Esophagus mucosa (tissue), 1 donor: ENCODE measurements at regions not wholly inside any gene's neighbourhood (a gene's known extent, or its start where the extent isn't known, plus 50 kb on each side); places are given as distances from the start of the nearest gene placed in this dataset.

Source experiments
- ATAC-seq: fragments of 200-7000 bp; cut with Tn5 transposase; one replicate; pipeline ENCODE4 v1.9.1; 2020
- donor health status: DM: yes; HTN: yes; CAD: no.

DNA sequence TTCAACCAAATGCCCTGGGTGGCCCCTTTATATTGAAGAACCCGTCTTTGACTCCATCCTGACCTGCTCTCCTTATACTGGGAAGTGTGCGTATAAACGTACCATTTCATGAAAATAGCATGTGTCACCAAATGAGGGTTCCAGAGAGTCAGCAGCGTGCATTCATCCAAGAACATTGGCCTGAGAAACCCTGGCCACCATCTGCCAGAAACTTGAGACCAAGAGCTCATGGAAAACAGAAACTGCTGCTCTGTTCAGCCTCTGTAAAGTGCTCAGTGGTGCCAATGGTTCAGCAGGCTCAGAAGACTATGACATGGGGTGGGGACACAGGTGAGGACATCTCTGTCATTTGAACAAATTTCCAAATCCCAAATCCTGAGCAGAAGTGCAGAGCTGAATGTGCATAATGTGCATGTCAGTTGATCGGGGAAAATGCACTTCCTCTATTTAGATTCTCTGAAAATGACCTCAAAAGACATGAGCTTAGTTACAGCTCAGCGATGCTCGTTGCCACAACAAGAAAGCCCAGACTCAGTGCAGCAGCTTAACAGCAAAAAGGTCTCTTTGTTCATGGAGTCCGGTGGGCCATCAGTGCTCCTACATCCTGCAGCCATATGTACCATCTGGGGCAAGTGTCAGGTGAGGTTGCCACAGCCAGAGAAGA lies 176.1 kb downstream of the ATPSCKMT start:
- ATAC-seq, result no peak

- no peak for ATAC-seq
Observed at GRCh38 chr5:10069637-10070313, 179.9 kb downstream of the ATPSCKMT start.

GRCh38 chr5:10065428-10066000 lies 184.2 kb downstream of the ATPSCKMT start:
- no peak for ATAC-seq

GRCh38 chr5:10064546-10065195 lies 185.0 kb downstream of the ATPSCKMT start:
- no peak for ATAC-seq

DNA sequence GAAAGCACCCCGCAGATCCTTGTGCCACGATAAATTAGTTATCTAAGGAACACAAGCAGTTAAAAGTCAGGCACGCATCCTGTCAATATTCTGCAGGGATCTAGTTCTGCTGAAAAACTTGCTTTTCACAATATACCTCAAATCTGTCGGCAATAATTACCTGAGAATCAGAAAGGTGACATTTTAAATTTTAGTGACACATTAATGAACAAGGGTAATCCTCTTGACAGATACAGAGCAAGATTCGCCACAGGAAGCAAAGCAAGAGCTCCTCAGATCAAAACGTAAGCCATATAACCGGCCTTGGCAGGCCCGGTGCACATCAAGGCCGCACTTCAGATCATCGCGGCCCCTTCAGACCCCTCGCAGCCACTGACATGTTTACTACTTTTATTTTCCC lies 185.7 kb downstream of the ATPSCKMT start:
- ATAC-seq, result no peak

- ATAC-seq, result no peak
Observed at GRCh38 chr5:10059980-10060379, 189.7 kb downstream of the ATPSCKMT start.

- ATAC-seq, result no peak
Observed at GRCh38 chr5:10059556-10059955, 190.1 kb downstream of the ATPSCKMT start.

DNA sequence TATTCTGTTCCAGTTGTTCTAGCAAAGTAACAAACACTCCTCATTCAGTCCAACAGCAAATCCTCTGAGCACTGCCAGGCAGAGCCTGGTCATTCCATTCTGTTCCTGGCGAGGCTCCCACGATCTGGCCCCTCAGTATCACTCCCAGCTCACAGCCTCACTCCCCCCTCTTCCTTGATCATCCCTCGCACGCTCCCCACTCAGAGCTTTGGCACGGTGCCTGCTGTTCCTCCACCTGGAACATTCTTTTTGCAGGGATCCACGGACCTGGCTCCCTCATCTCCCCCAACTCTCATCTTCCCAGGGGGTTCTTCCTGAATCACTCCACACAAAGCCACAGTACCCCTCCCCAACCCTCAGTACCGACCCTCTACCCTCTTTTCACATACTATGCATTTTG lies 192.3 kb downstream of the ATPSCKMT start:
- ATAC-seq, result no peak

DNA sequence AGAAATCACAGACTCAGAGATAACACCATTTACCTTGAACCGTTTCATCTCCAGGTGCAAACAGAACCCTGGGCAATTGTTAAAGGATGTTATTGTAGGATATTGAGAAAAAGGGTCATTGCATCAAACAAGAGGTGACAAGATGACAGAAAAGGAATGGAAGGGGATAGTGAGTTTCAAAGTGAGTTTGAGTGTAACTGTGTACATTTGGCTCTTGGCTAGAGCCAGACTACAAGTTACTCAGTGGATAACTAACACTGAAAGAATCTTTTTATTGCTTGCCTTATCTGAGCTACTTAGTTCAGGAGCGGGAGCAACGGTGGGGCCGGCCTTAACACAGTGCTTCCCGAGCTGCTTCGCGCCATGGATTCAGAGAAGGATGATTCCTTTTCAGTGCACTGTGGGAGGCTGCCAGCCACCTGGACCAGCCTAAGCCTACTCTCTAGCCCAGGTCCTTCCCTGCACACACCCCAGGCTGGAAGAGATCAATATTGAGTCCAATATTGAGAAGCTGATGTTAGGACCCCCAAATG lies 193.4 kb downstream of the ATPSCKMT start:
- no peak for ATAC-seq

GRCh38 chr5:10049858-10050455 lies 199.7 kb downstream of the ATPSCKMT start:
- ATAC-seq, result no peak

- ATAC-seq, result no peak
Observed at GRCh38 chr5:10046676-10047075, 203.0 kb downstream of the ATPSCKMT start.

- ATAC-seq, result no peak
Observed at GRCh38 chr5:10045376-10045775, 204.3 kb downstream of the ATPSCKMT start.

DNA sequence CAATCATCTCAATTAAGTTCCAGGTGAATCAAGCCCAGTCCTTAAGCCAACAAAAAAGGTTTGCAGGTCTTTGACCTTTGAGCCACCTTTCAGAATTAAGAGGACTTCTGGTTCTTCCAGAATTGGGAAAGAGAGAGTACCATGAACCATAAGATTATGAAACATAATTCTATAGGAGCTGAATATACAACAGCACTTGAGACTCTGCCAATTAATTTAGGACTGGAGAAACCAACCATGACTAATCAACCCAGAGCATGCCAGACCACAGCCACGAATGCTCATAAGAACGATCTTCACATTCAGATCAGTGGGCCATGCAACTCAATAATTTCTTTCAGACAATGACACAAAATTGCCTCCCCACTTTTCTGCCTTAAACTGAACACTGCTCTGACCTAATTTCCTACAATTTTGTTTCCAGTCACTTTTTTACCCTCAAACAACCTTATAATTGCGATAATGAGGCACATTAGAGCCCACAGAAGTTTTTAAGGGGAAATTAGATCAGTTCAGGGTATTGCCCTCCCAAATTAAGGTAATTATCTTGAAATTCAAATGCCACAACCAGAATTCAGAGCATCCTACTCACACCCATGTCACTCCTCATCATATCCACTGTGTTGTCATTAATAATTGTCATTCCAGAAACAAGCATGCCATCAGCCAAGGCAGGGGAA lies 213.4 kb downstream of the ATPSCKMT start:
- ATAC-seq, result peak; percentile 28

GRCh38 chr5:10034001-10034400 lies 215.7 kb downstream of the ATPSCKMT start:
- ATAC-seq, result no peak

DNA sequence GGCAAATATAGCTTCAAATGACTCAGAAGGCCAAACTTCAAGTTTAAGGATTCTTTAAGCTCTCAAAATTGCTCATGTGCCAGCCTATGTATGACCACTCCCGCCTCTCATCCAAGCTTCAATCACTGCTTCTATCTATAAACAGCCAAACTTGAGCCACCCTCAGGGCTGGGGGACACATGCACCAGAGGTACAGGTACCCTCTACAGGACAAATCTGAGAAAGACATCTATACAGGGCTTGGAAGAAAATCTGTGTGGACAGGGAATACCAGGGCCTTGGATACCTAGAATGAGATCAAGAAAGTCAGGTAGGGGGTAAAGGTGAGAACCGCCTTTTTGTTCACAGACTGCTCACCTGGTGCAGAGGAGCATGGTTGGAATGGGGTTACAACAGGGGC lies 217.9 kb downstream of the ATPSCKMT start:
- ATAC-seq, result no peak

DNA sequence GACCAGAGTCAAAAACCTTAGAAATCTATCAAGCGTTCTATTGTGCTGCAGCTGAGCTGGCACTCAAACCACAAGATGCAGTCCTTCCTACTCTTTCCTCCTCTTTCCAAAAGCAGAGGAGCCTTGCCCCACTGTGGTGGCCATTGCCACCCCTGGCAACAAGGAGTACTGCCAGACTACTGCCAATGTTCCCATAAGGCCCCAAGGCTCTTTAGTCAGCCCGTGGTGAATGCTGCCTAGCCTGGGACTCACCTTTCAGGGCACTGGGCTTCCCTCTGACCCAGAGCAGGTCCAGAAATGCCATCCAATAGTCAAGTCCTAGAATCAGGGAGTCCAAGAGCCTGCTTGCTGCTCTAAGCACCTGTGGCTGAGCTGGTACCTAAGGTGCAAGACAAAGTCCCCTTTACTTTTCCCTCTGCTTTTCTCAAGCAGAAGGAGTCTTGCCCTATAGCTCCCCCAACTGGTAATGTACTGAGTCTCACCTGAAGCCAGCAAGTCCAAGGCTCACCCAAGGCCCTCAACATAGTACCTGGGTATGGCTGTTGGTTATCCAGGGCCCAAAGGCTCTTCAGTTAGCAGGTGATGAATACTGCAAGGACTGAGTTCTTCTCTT lies 219.4 kb downstream of the ATPSCKMT start:
- ATAC-seq, result no peak

GRCh38 chr5:10023494-10023893 lies 226.2 kb downstream of the ATPSCKMT start:
- ATAC-seq, result no peak

- ATAC-seq, result no peak
Observed at GRCh38 chr5:10021248-10021647, 228.4 kb downstream of the ATPSCKMT start.

GRCh38 chr5:10019236-10019635 lies 230.5 kb downstream of the ATPSCKMT start:
- no peak for ATAC-seq

DNA sequence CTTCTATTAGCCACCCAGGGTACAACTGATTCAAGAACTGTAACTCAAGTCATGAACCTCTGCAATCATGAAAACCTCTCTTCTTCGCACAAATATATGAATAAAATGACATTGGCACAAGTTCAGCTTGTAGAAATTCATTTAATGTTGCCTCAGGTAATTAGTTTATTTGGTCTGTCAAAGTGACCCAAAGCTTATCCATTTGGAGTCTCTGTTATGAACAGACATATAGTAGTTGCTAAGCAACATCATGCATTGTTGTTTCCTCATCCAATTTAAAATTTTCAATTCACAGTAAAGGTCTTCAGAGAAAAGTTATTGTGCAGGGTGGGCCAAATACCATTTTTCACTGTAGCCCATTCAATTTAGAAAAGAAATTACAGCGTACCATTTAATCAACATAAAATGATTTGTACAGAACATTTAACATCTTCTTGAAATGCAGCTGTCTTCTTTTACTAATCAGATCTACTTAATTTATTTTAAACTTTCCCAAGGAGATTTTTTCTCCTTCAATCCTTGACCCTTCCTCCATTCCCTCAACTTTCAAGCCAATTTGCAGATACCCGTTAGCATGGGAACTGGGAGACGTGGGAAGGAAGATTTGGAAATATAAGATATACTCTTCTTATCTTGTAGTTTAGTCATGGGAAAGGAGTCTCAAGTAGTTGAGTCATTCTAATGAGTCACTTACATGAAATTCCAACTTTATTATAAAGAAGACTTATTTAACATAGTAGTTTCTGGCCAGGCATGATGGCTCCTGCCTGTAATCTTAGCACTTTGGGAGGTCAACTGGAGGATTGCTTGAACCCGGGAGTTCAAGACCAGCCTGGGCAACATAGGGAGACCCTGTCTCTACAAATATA lies 231.3 kb downstream of the ATPSCKMT start:
- no peak for ATAC-seq

GRCh38 chr5:10017786-10018185 lies 231.9 kb downstream of the ATPSCKMT start:
- no peak for ATAC-seq
